CD1c-positive myeloid dendritic cell (primary cell): ENCODE measurements at regions not wholly inside any gene's neighbourhood (a gene's known extent, or its start where the extent isn't known, plus 50 kb on each side); places are given as distances from the start of the nearest gene placed in this dataset.

Experiments used
- DNase-seq: peaks from one replicate; pipeline ENCODE4 v3.0.0-alpha.2; 2016; ENCODE audit errors: extremely low spot score

- DNase-seq: peak; percentile 65
Observed at GRCh38 chr4:145234091-145234706, 53.8 kb upstream of the OTUD4 start.

GRCh38 chr4:145231906-145232700, 51.7 kb upstream of the OTUD4 start:
- no peak for DNase-seq

GRCh38 chr4:145230726-145231125, 50.3 kb upstream of the OTUD4 start:
- no peak for DNase-seq
